Loucy (cell line): ENCODE measurements at regions not wholly inside any gene's neighbourhood (a gene's known extent, or its start where the extent isn't known, plus 50 kb on each side); places are given as distances from the start of the nearest gene placed in this dataset.

Experiments
- EZH2phosphoT487 ChIP-seq: fragments of 200-600 bp; IDR thresholded peaks from 2 replicates; pipeline ENCODE4 v1.6.1; 2018; ENCODE audit warnings: antibody characterized with exemption, mild to moderate bottlenecking, moderate library complexity, borderline replicate concordance
- TF ChIP-seq, protein P1 (sequence below): fragments of 200-600 bp; sonication (generic); conservative IDR thresholded peaks from 2 replicates; pipeline ENCODE4 v1.5.1; 2014; ENCODE audit warnings: mild to moderate bottlenecking, antibody characterized with exemption, low read length

DNA sequence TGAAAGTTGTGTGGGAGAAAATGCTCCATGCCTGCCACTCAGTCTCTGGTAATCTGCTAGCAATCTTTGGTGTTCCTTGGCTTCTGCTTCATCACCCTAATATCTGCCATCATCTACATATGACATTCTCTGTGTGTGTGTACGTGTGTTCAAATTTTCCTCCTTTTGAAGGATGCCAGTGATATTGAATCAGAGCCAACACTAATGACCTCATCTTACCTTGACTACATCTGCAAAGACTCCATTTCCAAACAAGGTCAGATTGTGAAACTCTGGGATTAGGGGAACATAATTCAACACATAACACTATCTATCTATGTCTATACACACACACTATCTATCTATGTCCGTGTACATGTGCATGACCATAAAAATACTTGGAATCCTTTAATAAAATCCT is 81.4 kb upstream of the IRS2 start:
- TF ChIP-seq, protein P1, sequence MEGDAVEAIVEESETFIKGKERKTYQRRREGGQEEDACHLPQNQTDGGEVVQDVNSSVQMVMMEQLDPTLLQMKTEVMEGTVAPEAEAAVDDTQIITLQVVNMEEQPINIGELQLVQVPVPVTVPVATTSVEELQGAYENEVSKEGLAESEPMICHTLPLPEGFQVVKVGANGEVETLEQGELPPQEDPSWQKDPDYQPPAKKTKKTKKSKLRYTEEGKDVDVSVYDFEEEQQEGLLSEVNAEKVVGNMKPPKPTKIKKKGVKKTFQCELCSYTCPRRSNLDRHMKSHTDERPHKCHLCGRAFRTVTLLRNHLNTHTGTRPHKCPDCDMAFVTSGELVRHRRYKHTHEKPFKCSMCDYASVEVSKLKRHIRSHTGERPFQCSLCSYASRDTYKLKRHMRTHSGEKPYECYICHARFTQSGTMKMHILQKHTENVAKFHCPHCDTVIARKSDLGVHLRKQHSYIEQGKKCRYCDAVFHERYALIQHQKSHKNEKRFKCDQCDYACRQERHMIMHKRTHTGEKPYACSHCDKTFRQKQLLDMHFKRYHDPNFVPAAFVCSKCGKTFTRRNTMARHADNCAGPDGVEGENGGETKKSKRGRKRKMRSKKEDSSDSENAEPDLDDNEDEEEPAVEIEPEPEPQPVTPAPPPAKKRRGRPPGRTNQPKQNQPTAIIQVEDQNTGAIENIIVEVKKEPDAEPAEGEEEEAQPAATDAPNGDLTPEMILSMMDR, result no peak
- TF ChIP-seq EZH2phosphoT487, result no peak
